HG03159 (cell line): ENCODE measurements at regions not wholly inside any gene's neighbourhood (a gene's known extent, or its start where the extent isn't known, plus 50 kb on each side); places are given as distances from the start of the nearest gene placed in this dataset.
"Not testable (repeated sequence)": the region's sequence is repeated elsewhere in the genome, so short reads cannot be mapped to it uniquely, and the experiment has no call there.

Experiments used
- ATAC-seq: cut with Tn5 transposase; IDR thresholded peaks from one replicate; pipeline ENCODE4 v1.9.1; 2021; ENCODE audit warnings: mild to moderate bottlenecking, moderate library complexity; ENCODE audit not compliant: unreplicated experiment

GRCh38 chr1:192476802-192477298 is 98.7 kb upstream of the RGS1 start:
- ATAC-seq, result no peak

DNA sequence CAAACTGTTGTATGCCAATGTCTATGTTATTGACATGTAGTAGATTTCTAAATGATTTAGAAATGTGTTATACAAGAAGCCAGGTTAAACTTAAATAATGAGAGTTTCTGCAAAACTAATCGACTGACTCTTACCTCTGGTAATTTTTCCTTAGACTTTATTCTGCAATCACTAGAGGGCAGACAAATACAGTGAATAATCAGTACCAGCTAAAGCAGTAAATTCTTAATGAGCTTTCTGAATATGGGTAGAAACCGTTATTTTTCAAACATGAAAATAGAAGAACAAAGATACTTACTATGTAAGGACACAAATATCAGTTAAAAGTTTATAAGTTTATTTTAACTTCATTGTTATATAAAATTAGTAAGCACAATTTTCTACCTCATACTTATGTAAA is 97.9 kb upstream of the RGS1 start:
- peak; percentile 59 for ATAC-seq

DNA sequence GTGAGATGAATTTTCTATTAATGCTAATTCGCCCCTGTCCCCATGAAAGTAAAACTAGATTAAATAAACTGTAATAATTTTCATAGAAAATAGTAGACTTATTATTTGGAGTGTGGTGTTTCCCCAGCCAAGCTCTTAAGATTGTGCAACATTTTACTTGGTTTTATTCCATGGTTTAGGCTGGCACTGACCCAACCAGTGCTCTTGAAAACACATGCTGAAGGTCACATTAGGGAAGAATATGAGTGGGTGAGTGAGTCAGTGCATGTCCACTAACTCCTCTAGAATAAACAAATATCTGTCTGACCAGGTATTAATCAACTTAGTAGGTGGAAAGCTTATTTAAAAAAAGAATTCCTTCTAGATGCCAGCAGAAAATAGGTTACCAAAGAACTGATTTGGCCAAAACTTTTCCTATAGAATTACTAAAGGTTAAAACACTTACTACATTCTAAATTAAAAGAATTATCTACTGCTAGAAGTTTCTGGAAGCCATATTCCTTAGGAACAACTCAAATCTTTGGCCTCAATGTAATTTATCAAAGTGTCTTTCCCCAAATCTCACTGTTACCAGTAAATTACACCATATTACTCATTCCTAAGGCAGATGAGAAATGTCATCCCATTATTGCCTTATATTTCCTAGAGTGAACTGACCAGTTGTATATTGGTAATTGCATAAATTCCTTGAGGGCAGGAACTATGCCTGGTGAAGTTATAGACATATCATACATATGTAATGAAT is 89.7 kb upstream of the RGS1 start:
- no peak for ATAC-seq

GRCh38 chr1:192488058-192488457 is 87.5 kb upstream of the RGS1 start:
- no peak for ATAC-seq

DNA sequence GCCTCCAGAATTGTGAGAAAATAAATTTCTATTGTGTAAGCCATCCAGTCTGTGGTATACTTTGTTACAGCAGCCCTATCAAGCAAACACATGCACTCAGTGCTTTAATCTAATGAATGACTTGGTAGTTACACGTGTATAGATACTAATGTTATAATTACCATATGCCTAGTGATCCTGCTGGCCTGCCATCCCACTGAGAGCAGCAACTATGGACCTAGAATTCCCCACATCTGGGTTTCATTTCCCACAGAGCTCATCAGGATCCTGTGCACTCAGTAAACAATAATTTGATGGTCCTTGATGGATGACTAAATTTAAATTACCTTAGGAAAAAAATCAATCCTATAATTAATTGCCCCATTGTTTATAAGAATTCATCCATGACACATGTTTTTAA is 86.5 kb upstream of the RGS1 start:
- ATAC-seq, result no peak

DNA sequence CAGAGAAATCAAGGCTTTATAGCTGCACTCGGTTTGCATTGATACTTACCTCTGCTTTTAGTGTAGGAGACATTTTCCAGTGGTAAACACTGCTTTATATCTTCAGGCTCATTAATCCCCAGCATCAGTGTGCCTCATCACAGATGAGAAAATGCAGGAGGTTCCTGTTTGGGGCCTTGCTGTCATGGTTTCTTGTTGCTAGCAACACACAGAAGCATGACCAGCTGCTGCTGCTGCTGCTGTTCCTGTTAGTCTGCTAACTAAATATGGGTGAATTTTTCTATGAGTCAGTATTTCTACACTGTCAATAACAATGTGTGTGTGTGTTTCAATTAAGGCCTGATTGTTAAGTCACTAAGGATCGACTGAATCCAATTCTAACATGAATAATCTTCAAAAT is 85.8 kb upstream of the RGS1 start:
- ATAC-seq, result peak; percentile 88

- ATAC-seq, result no peak
Observed at GRCh38 chr1:192491804-192492554, 83.6 kb upstream of the RGS1 start.

- ATAC-seq, result no peak
Observed at GRCh38 chr1:192493584-192493983, 82.0 kb upstream of the RGS1 start.

DNA sequence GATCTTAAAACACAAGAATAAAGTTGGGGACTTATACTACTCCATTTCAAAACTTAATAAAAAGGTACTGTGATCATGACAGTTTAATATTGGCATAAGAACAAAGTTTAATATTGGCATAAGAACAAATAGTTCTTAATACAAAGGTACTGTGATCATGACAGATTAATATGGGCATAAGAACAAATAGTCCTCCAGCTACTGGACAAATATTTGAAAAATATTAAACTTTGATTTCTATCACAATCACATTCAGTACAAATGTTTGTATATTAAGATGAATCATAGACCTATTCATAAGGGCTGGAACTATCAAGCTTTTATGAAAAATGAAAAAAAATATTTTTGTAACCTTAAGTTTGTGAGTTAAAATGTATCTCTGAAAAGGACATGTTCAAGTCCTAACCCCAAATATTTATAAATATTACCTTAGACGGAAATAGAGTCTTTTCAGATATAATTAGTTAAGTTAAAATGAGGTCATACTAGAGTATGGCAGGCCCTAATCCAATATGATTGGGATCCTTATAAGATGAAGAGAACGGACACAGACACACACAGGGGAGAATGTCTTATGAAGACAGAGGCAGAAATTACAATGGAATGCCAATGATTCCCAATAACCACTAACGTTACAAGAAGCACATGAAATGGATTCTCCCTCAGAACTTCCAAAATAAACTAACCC is 79.1 kb upstream of the RGS1 start:
- no peak for ATAC-seq

DNA sequence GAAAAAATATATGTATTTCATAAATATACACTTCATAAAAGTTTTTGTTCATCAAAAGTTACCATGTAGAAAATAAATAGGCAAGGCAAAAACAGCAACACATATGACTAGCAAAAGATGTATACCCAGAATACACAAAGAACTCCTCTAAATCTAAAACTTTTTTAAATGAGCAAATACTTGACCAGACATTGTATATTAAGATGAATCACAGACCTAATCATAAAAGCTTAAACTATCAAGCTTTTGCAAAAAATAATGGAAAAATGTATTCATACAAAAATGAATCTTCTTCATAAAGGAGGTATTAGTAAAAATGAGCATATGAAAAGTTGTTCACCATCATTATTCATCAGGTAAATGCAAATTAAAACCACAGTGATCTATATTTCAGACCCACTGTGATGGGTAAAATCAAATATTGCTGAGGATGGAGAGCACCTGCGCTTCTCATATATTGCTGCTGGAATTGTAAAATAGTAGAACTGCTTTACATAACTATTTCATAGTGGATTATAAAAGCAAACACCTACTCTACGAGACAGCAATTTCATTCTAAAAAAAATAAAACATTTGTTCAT is 78.3 kb upstream of the RGS1 start:
- no peak for ATAC-seq

- not testable (repeated sequence) for ATAC-seq
Observed at GRCh38 chr1:192498092-192498491, 77.5 kb upstream of the RGS1 start.

GRCh38 chr1:192499061-192499581 is 76.5 kb upstream of the RGS1 start:
- not testable (repeated sequence) for ATAC-seq

- not testable (repeated sequence) for ATAC-seq
Observed at GRCh38 chr1:192500541-192500940, 75.0 kb upstream of the RGS1 start.

DNA sequence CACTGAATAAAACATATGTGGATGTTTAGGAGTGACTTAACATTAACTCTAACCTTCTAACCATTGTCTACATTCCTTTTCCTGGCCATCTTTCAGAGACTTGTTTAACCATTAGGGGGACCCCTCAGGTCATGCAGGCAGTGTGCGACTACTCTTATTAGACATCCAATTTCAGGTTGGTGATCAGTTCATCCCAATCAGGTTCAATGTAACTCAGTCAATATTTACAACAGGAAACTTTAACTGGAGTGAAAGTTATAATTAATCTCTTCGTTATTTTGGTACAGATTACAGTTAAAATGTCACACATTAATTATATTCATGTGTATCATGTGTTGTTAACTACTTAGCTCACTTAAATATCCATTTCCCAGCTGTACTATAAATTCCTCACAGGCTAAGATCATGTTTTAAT is 68.8 kb upstream of the RGS1 start:
- ATAC-seq, result peak; percentile 94

DNA sequence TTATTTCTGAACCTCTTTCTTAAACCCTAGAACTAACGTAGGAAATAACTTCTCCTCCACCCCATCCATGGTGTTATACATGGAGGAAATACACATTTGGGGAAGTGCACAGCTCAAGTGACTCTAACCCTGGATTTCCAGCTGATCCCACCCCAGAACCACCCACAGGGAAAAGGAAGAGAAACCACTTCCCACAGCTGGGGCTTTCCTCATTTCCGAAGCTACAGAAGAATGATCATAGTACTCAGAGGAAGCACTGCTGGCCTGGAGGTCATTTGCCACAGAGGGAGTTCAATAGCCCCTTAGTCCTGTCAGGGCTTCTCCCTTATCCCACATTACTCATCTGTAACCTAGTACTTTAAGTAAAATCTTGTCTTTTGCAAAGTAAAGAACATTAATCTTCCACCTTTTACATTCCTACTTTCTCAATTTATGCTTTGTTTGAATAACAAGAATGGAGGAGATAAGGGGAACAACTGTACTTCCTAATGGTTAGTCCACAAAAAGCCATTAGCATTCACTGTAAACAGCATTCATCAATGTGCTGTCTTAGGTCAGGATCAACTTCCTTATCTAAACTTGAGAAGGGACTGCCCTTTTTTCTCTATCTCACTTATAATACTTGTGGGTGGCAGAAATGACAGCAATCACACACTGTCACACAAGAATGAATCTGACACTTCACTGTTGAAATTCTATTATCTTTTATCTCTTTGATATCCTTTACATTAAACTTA is 63.0 kb upstream of the RGS1 start:
- ATAC-seq, result no peak

- ATAC-seq, result no peak
Observed at GRCh38 chr1:192513196-192513595, 62.4 kb upstream of the RGS1 start.

- no peak for ATAC-seq
Observed at GRCh38 chr1:192513697-192514096, 61.9 kb upstream of the RGS1 start.

DNA sequence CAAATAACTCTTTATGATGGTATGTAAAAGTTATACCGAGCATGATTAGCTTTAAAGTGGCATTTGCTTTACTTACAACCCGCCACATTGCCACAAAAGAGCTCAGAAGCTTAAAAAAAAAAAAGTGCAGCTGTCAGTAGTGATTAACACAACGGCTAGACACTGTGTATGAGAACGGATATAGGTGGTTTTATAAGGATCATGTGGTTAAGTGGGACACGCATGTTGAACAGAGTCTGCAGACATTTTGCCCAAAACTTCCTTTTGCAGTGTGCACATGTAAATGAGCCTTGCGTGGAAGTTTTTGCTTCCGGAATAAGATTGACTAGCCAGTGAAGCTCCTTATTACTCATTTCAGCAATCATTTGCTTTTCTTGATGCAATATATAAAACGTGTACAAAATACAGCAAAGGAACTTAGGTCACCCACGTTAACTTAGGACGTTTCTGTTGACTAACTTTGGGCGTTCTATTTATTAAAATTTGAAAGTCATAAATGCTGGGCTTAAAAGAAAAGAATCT is 58.7 kb upstream of the RGS1 start:
- ATAC-seq, result peak; percentile 97

DNA sequence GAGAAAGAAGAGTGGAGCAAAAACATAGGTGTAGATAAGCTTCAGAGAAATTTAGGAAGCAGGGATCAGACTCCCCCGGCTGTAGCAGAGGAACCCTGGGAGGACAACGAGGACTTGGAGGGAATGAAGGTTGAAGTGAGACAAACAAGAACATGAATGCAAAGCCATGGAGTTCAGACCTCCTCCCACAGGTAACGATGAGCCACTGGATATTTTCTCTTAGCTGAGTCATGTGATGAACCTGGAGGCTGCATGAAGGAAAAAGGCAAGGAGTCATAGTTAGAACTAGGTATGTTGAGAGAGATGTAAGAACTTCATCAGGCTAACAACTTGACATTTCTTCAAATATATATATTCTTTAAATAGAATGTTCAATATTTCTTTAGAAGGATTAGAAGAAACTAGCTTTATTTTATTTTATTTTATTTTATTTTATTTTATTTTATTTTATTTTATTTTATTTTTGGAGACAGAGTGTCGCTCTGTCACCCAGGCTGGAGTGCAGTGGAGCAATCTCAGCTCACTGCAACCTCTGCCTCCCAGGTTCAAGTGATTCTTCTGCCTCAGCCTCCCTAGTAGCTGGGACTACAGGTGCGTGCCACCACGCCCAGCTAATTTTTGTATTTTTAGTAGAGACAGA is 57.7 kb upstream of the RGS1 start:
- not testable (repeated sequence) for ATAC-seq

DNA sequence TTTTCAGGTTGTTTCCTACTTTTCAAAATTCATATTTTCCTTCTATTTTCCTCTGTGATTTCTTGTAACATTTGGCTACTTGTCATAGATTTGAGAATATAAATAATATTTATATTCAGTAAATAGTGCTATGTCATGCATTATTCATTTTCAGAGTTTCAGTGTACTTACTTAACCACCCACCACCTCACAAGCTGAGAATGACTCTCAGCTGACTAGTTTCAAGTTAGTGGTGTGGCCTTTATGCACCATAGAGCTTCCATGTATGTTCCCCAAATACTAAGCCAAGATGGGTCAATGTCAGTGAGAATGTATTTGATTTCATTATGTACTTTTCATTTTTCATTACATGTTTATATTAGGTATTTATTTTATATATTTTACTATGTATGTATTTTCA is 56.9 kb upstream of the RGS1 start:
- peak; percentile 41 for ATAC-seq
